LHCN-M2 (cell line): ENCODE measurements at regions not wholly inside any gene's neighbourhood (a gene's known extent, or its start where the extent isn't known, plus 50 kb on each side); places are given as distances from the start of the nearest gene placed in this dataset.
"Not testable (repeated sequence)": the region's sequence is repeated elsewhere in the genome, so short reads cannot be mapped to it uniquely, and the experiment has no call there.

Experiments
- DNase-seq: peaks from one replicate; pipeline ENCODE4 v3.0.0-alpha.2; 2012; ENCODE audit warnings: low read depth

GRCh38 chr21:28193189-28193588 lies 799.5 kb downstream of the LTN1 start:
- no peak for DNase-seq

- DNase-seq, result peak; percentile 6
Observed at GRCh38 chr21:28186604-28187003, 806.1 kb downstream of the LTN1 start.

GRCh38 chr21:28181730-28182129 lies 810.9 kb downstream of the LTN1 start:
- no peak for DNase-seq

GRCh38 chr21:28179136-28179535 lies 813.5 kb downstream of the LTN1 start:
- no peak for DNase-seq

- no peak for DNase-seq
Observed at GRCh38 chr21:28177124-28177523, 815.6 kb downstream of the LTN1 start.

GRCh38 chr21:28174701-28175100 lies 818.0 kb downstream of the LTN1 start:
- DNase-seq, result no peak

GRCh38 chr21:28174006-28174405 lies 818.7 kb downstream of the LTN1 start:
- DNase-seq, result no peak

GRCh38 chr21:28172376-28172775 lies 820.3 kb downstream of the LTN1 start:
- DNase-seq, result no peak

GRCh38 chr21:28167366-28167765 lies 825.3 kb downstream of the LTN1 start:
- DNase-seq, result no peak

GRCh38 chr21:28164519-28164918 lies 828.2 kb downstream of the LTN1 start:
- DNase-seq, result not testable (repeated sequence)

- not testable (repeated sequence) for DNase-seq
Observed at GRCh38 chr21:28162052-28162451, 830.6 kb downstream of the LTN1 start.

GRCh38 chr21:28160378-28160777 lies 832.3 kb downstream of the LTN1 start:
- no peak for DNase-seq

- no peak for DNase-seq
Observed at GRCh38 chr21:28159396-28159795, 833.3 kb downstream of the LTN1 start.

- DNase-seq, result no peak
Observed at GRCh38 chr21:28156590-28156989, 836.1 kb downstream of the LTN1 start.

GRCh38 chr21:28154121-28154520 lies 838.6 kb downstream of the LTN1 start:
- DNase-seq, result peak; percentile 13

- DNase-seq, result no peak
Observed at GRCh38 chr21:28152732-28153131, 839.9 kb downstream of the LTN1 start.

- DNase-seq, result no peak
Observed at GRCh38 chr21:28151758-28152157, 840.9 kb downstream of the LTN1 start.

GRCh38 chr21:28150778-28151177 lies 841.9 kb downstream of the LTN1 start:
- no peak for DNase-seq

- no peak for DNase-seq
Observed at GRCh38 chr21:28148400-28149064, 844.1 kb downstream of the LTN1 start.

- DNase-seq, result no peak
Observed at GRCh38 chr21:28144653-28145052, 848.0 kb downstream of the LTN1 start.

- DNase-seq, result no peak
Observed at GRCh38 chr21:28144089-28144488, 848.6 kb downstream of the LTN1 start.

- DNase-seq, result peak; percentile 78
Observed at GRCh38 chr21:28142697-28143096, 850.0 kb downstream of the LTN1 start.

- DNase-seq, result peak; percentile 77
Observed at GRCh38 chr21:28138272-28138671, 854.4 kb downstream of the LTN1 start.

- no peak for DNase-seq
Observed at GRCh38 chr21:28136656-28137255, 855.9 kb downstream of the LTN1 start.
